GM10266 (cell line): ENCODE measurements at regions not wholly inside any gene's neighbourhood (a gene's known extent, or its start where the extent isn't known, plus 50 kb on each side); places are given as distances from the start of the nearest gene placed in this dataset.

Source experiments
- DNase-seq: peaks from one replicate; pipeline ENCODE4 v3.0.0; 2012; ENCODE audit errors: extremely low spot score
- CTCF ChIP-seq: IDR thresholded peaks from 2 replicates; pipeline ENCODE4 v1.5.1; 2012; ENCODE audit warnings: mild to moderate bottlenecking, low read depth; ENCODE audit not compliant: control insufficient read depth, insufficient read depth; ENCODE audit errors: missing control alignments

- DNase-seq = no peak
- no peak for TF ChIP-seq CTCF
These were observed 262.0 kb upstream of the FBXL7 start for GRCh38 chr5:15238006-15238405.

- DNase-seq = no peak
- TF ChIP-seq CTCF = no peak
These were observed 263.0 kb upstream of the FBXL7 start for GRCh38 chr5:15236911-15237508.

- TF ChIP-seq CTCF = no peak
- DNase-seq = no peak
These were observed 265.1 kb upstream of the FBXL7 start for GRCh38 chr5:15234911-15235310.

- no peak for DNase-seq
- TF ChIP-seq CTCF = no peak
These were observed 265.6 kb upstream of the FBXL7 start for GRCh38 chr5:15234366-15234765.

GRCh38 chr5:15233566-15233965, 266.4 kb upstream of the FBXL7 start:
- TF ChIP-seq CTCF = no peak
- DNase-seq = no peak

- no peak for DNase-seq
- no peak for TF ChIP-seq CTCF
These were observed 277.8 kb upstream of the FBXL7 start for GRCh38 chr5:15222156-15222555.

GRCh38 chr5:15220642-15221173, 279.3 kb upstream of the FBXL7 start:
- TF ChIP-seq CTCF = no peak
- DNase-seq = no peak
